HepG2 (cell line): ENCODE measurements at regions not wholly inside any gene's neighbourhood (a gene's known extent, or its start where the extent isn't known, plus 50 kb on each side); places are given as distances from the start of the nearest gene placed in this dataset.

Source experiments
- ATAC-seq: fragments of 200-7000 bp; cut with Tn5 transposase; 3 replicates; pipeline ENCODE4 v1.9.1; 2020; ENCODE audit warnings: mild to moderate bottlenecking, moderate library complexity
- BruUV-seq: library from RNA; stranded (reverse); fragments of 400-500 nt; replicated peaks from 2 replicates; lab custom pipeline; 2021; lab: Mats Ljungman, UMichigan
- CTCF ChIA-PET: fragments of 300-600 bp; formaldehyde crosslinking; extraction: SDS; loops from one replicate; lab custom pipeline; 2021; ENCODE audit warnings: low total read pairs, inconsistent platforms, low intra/inter-chr PET ratio; lab: Yijun Ruan, JAX
- POLR2A ChIA-PET: fragments of 350-600 bp; sonication (Branson Sonifier 250); formaldehyde crosslinking; loops from one replicate; lab custom pipeline; 2020; ENCODE audit warnings: antibody characterized with exemption, inconsistent platforms; lab: Yijun Ruan, JAX
- DNase-seq: peaks from one replicate; pipeline ENCODE4 v3.0.0-alpha.2; 2015; ENCODE audit warnings: low spot score
- FAIRE-seq: peaks from 3 replicates; lab custom pipeline; 2011; peaks lifted over from hg19 to GRCh38; lab: Jason Lieb, UNC
- H2AFZ ChIP-seq: one replicate; pipeline ENCODE4 v1.6.1; 2011; ENCODE audit warnings: low read length, inconsistent platforms
- H3K27ac ChIP-seq: fragments of 300-600 bp; 3 replicates; pipeline ENCODE4 v1.8.0; 2011; ENCODE audit warnings: mixed run types, mild to moderate bottlenecking, mixed read lengths, low read length, inconsistent platforms; ENCODE audit not compliant: insufficient read depth; ENCODE audit errors: extremely low read length
- H3K27me3 ChIP-seq, 2 experiments: fragments of 200-600 bp in 1 of 2; 2 replicates in 1 of 2; 3 replicates in 1 of 2; pipeline versions ENCODE4 v1.6.0 to v1.8.0; 2011; ENCODE audit warnings: low read length in 2 of 2, mild to moderate bottlenecking in 2 of 2, moderate library complexity in 2 of 2, inconsistent platforms in 1 of 2; ENCODE audit not compliant: insufficient read depth in 2 of 2, control insufficient read depth in 1 of 2
- H3K36me3 ChIP-seq, 2 experiments: fragments of 200-600 bp in 1 of 2; replicated peaks in 1 of 2; 2 replicates in 1 of 2; 3 replicates in 1 of 2; pipeline versions ENCODE4 v1.5.1 to v1.8.0; 2011; ENCODE audit warnings: low read length in 2 of 2, inconsistent platforms in 1 of 2; ENCODE audit not compliant: insufficient read depth in 2 of 2, control insufficient read depth in 1 of 2
- H3K4me1 ChIP-seq: 2 replicates; pipeline ENCODE4 v1.5.1; 2012; ENCODE audit warnings: low read length, inconsistent platforms; ENCODE audit not compliant: insufficient read depth
- H3K4me2 ChIP-seq: 2 replicates; pipeline ENCODE4 v1.6.0; 2011; ENCODE audit warnings: low read depth, low read length, inconsistent platforms
- H3K4me3 ChIP-seq, 3 experiments: fragments of 200-600 bp in 1 of 3; sonication (generic), shearing (Covaris generic) in 1 of 3; replicated peaks in 1 of 3; 2 replicates each; pipeline ENCODE4 v1.5.1; 2011 to 2016; ENCODE audit warnings: low read length in 3 of 3, inconsistent platforms in 2 of 3, low read depth in 2 of 3, mild to moderate bottlenecking in 2 of 3, control low read depth in 1 of 3, mixed read lengths in 1 of 3; ENCODE audit not compliant: insufficient read depth in 1 of 3
- H3K79me2 ChIP-seq: one replicate; pipeline ENCODE4 v1.6.1; 2011; ENCODE audit warnings: low read length, inconsistent platforms; ENCODE audit not compliant: insufficient read depth
- H3K9ac ChIP-seq: 2 replicates; pipeline ENCODE4 v1.6.0; 2011; ENCODE audit warnings: mild to moderate bottlenecking, low read depth, low read length, inconsistent platforms; ENCODE audit not compliant: insufficient read depth
- H3K9me3 ChIP-seq: 2 replicates; pipeline ENCODE4 v1.5.1; 2012; ENCODE audit warnings: mild to moderate bottlenecking, low read length
- H4K20me1 ChIP-seq: 2 replicates; pipeline ENCODE4 v1.6.0; 2011; ENCODE audit warnings: inconsistent platforms, mild to moderate bottlenecking, low read length, moderate library complexity; ENCODE audit not compliant: insufficient read depth
- ATF5 ChIP-seq: sonication (generic); formaldehyde crosslinking; IDR thresholded peaks from 2 replicates; pipeline ENCODE4 v1.4.0; 2020; ENCODE audit warnings: mild to moderate bottlenecking, low read depth, missing genetic modification reagents
- CBX5 ChIP-seq: sonication (generic); formaldehyde crosslinking; IDR thresholded peaks from 2 replicates; pipeline ENCODE4 v1.4.0; 2020; ENCODE audit warnings: missing genetic modification reagents, borderline replicate concordance
- DRAP1 ChIP-seq: IDR thresholded peaks from 2 replicates; pipeline ENCODE4 v1.6.1; 2016; ENCODE audit warnings: missing genetic modification reagents, missing compliant biosample characterization
- HMG20A ChIP-seq: IDR thresholded peaks from 2 replicates; pipeline ENCODE4 v1.6.1; 2016; ENCODE audit warnings: borderline replicate concordance
- JDP2 ChIP-seq: sonication (generic); formaldehyde crosslinking; IDR thresholded peaks from 2 replicates; pipeline ENCODE4 v1.8.1; 2022; ENCODE audit warnings: missing genetic modification reagents, borderline replicate concordance
- PHB2 ChIP-seq: fragments of 450-650 bp; IDR thresholded peaks from 2 replicates; pipeline ENCODE4 v1.6.1; 2018; ENCODE audit not compliant: partially characterized antibody
- SKI ChIP-seq: fragments of 450-650 bp; IDR thresholded peaks from one replicate; pipeline ENCODE4 v1.6.1; 2018; ENCODE audit warnings: mild to moderate bottlenecking; ENCODE audit not compliant: partially characterized antibody
- SMARCC2 ChIP-seq: fragments of 450-650 bp; IDR thresholded peaks from 2 replicates; pipeline ENCODE4 v1.6.1; 2017; ENCODE audit warnings: antibody characterized with exemption, mild to moderate bottlenecking
- SMC3 ChIP-seq: IDR thresholded peaks from 2 replicates; pipeline ENCODE4 v1.6.1; 2011; ENCODE audit warnings: low read length, improper control_type of control experiment
- SP5 ChIP-seq: IDR thresholded peaks from 2 replicates; pipeline ENCODE4 v1.6.1; 2016; ENCODE audit warnings: low read depth, borderline replicate concordance
- ZFP82 ChIP-seq: sonication (generic); formaldehyde crosslinking; IDR thresholded peaks from 2 replicates; pipeline ENCODE4 v1.5.1; 2020; ENCODE audit warnings: mild to moderate bottlenecking, missing genetic modification reagents, borderline replicate concordance
- ZMAT5 ChIP-seq: sonication (generic); formaldehyde crosslinking; IDR thresholded peaks from 2 replicates; pipeline ENCODE4 v1.5.0; 2020; ENCODE audit warnings: mild to moderate bottlenecking, low read depth, missing genetic modification reagents, borderline replicate concordance
- ZNF251 ChIP-seq: sonication (generic); formaldehyde crosslinking; IDR thresholded peaks from 2 replicates; pipeline ENCODE4 v1.9.0; 2021; ENCODE audit warnings: mild to moderate bottlenecking, missing genetic modification reagents
- ZNF326 ChIP-seq: sonication (generic); formaldehyde crosslinking; IDR thresholded peaks from 2 replicates; pipeline ENCODE4 v1.4.0; 2020; ENCODE audit warnings: missing genetic modification reagents, borderline replicate concordance
- ZNF580 ChIP-seq: IDR thresholded peaks from 2 replicates; pipeline ENCODE4 v1.6.1; 2016; ENCODE audit warnings: low read depth, borderline replicate concordance
- WGBS: methylation state at CpG from one replicate; pipeline ENCODE4 v1.1.6; 2017; ENCODE audit warnings: low lambda C conversion rate; 5-methylcytosine and 5-hydroxymethylcytosine counted together
- in situ Hi-C: cut with HindIII; loops from 2 replicates; pipeline ENCODE4 v1.10.0; 2017; ENCODE audit warnings: low pct_unique_long_range_greater_than_20kb; ENCODE audit not compliant: extremely low pct_ligation_motif_present
- intact Hi-C: fragments of 100-400 bp; cut with micrococcal nuclease; formaldehyde crosslinking; loops from one replicate; pipeline ENCODE4 v1.10.0; 2022; ENCODE audit not compliant: unreplicated experiment

- TF ChIP-seq CBX5 (CRISPR knock-in tag) (no peak), SMARCC2 (no peak), ZFP82 (CRISPR knock-in tag) (no peak), JDP2 (CRISPR knock-in tag) (no peak), SMC3 (no peak)
These were observed 52.5 kb upstream of the WSB1 start (continued) for GRCh38 chr17:27241346-27241946.

- no TSS peak for BruUV-seq
- ATAC-seq (no peak), FAIRE-seq (no peak), DNase-seq (no peak)
- in situ Hi-C loops = no loop called here
- intact Hi-C loops = no loop called here
- H3K79me2 ChIP-seq = no peaks in the 10 kb centered on the region
- no peak overlapping the region for H3K4me3 ChIP-seq
- H3K9ac ChIP-seq = no peak overlapping the region
- no peaks in the 10 kb centered on the region for H3K36me3 ChIP-seq
- peaks cover 43% of the 10 kb centered on the region for H3K4me1 ChIP-seq
- no peak overlapping the region for H3K27ac ChIP-seq
- no peak overlapping the region for H3K4me2 ChIP-seq
- WGBS = 0% methylated on average over 1 of the region's 1 CpG
- H2AFZ ChIP-seq = no peak overlapping the region
- no peaks in the 10 kb centered on the region for H4K20me1 ChIP-seq
- ChIA-PET CTCF (no interaction called here), POLR2A (no interaction called here)
- H3K9me3 ChIP-seq = no peaks in the 10 kb centered on the region
- TF ChIP-seq SKI (no peak), PHB2 (no peak), ZNF326 (no peak), ZNF580 (CRISPR knock-in tag) (no peak), HMG20A (no peak), ZMAT5 (CRISPR knock-in tag) (no peak), DRAP1 (CRISPR knock-in tag) (no peak), SP5 (CRISPR knock-in tag) (no peak), ZNF251 (CRISPR knock-in tag) (no peak), ATF5 (CRISPR knock-in tag) (no peak)
- peaks cover 2 to 16% of the 10 kb centered on the region in 2 experiments; a peak in 3 of 5 replicates for H3K27me3 ChIP-seq
These were observed 51.0 kb upstream of the WSB1 start for GRCh38 chr17:27242951-27243350.
